ENCODE measurements at regions not wholly inside any gene's neighbourhood (a gene's known extent, or its start where the extent isn't known, plus 50 kb on each side); places are given as distances from the start of the nearest gene placed in this dataset.

DNA sequence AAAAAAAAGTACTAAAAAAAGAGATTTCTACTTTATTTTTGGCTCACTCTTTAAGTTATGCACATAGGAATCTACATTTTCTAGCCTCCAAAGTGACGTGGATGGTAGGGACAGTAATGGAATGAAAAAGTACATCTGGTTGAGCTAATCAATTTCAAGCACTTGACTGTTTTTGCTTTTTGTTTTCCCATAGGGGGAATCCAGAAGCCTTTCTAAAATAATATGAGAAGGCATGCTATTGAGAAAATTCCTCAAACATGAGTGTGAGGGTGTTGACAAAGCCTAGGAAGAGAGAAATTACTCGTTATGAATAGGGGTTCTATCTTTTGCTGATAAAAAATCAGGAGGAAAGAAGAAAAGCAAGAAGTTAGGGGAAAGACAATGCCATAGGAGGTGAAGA is 242.5 kb upstream of the PUDP start:
- TF ChIP-seq, protein P1, sequence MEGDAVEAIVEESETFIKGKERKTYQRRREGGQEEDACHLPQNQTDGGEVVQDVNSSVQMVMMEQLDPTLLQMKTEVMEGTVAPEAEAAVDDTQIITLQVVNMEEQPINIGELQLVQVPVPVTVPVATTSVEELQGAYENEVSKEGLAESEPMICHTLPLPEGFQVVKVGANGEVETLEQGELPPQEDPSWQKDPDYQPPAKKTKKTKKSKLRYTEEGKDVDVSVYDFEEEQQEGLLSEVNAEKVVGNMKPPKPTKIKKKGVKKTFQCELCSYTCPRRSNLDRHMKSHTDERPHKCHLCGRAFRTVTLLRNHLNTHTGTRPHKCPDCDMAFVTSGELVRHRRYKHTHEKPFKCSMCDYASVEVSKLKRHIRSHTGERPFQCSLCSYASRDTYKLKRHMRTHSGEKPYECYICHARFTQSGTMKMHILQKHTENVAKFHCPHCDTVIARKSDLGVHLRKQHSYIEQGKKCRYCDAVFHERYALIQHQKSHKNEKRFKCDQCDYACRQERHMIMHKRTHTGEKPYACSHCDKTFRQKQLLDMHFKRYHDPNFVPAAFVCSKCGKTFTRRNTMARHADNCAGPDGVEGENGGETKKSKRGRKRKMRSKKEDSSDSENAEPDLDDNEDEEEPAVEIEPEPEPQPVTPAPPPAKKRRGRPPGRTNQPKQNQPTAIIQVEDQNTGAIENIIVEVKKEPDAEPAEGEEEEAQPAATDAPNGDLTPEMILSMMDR (optimal IDR thresholded peaks at IDR 0.05 in 1 of 3, IDR thresholded peaks at IDR 0.05 in 1 of 3, conservative IDR thresholded peaks at IDR 0.05 in 1 of 3; ENCODE audit: extremely low read depth in 1 of 3, insufficient read depth in 2 of 3, low read length in 3 of 3): no peak
- no peak for TF ChIP-seq EZH2 (IDR thresholded peaks at IDR 0.05; ENCODE audit: low read length)

Measured in keratinocyte (primary cell).